ENCODE measurements at regions not wholly inside any gene's neighbourhood (a gene's known extent, or its start where the extent isn't known, plus 50 kb on each side); places are given as distances from the start of the nearest gene placed in this dataset.

DNA sequence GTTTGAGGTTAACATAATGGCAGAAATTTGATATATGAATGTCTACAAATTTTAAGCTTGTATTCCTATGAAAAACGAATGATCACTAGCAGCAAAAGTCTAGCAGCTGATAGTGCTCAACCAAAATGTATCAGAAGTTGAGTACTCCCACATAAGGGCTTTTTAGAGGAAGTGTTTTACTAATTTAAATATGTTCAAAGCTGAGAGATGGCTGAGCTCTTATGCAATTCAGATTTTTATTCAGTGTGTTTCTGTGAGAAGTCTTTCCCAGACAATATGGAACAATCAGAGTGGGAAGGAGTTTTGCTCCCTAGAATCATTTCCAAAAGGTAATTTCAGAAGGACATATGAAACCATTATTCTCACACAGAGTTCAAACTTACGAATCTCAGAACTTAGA is 327.0 kb downstream of the ZPLD1 start:
- no peaks in the 10 kb centered on the region for H3K79me2 ChIP-seq (ENCODE audit: insufficient read depth, low read length)
- no peak overlapping the region for H4K5ac ChIP-seq (ENCODE audit: insufficient read length, low read depth, low read length)
- no peaks in the 10 kb centered on the region for H3K9me3 ChIP-seq (ENCODE audit: control insufficient read depth, low read depth, low read length)
- no peak overlapping the region for H3K23ac ChIP-seq (ENCODE audit: insufficient read length, low read depth, low read length)
- no peak overlapping the region for H2BK5ac ChIP-seq (ENCODE audit: insufficient read length, low read length)
- no peaks in the 10 kb centered on the region for H3K23me2 ChIP-seq (ENCODE audit: insufficient read length, low read depth, low read length, poor library complexity, severe bottlenecking)
- H2BK120ac ChIP-seq (ENCODE audit: low read depth, low read length, poor library complexity, severe bottlenecking): no peak overlapping the region
- TF ChIP-seq, protein P1, sequence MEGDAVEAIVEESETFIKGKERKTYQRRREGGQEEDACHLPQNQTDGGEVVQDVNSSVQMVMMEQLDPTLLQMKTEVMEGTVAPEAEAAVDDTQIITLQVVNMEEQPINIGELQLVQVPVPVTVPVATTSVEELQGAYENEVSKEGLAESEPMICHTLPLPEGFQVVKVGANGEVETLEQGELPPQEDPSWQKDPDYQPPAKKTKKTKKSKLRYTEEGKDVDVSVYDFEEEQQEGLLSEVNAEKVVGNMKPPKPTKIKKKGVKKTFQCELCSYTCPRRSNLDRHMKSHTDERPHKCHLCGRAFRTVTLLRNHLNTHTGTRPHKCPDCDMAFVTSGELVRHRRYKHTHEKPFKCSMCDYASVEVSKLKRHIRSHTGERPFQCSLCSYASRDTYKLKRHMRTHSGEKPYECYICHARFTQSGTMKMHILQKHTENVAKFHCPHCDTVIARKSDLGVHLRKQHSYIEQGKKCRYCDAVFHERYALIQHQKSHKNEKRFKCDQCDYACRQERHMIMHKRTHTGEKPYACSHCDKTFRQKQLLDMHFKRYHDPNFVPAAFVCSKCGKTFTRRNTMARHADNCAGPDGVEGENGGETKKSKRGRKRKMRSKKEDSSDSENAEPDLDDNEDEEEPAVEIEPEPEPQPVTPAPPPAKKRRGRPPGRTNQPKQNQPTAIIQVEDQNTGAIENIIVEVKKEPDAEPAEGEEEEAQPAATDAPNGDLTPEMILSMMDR (conservative IDR thresholded peaks at IDR 0.05): no peak
- no peak overlapping the region for H4K91ac ChIP-seq (ENCODE audit: insufficient read length, low read depth, low read length)
- H2BK15ac ChIP-seq (ENCODE audit: low read depth, low read length): no peak overlapping the region
- H3T11ph ChIP-seq (ENCODE audit: low read length): no peak overlapping the region
- H4K8ac ChIP-seq (replicated peaks; ENCODE audit: insufficient read length, low read depth, low read length): no peak overlapping the region
- H3K4me2 ChIP-seq (ENCODE audit: insufficient read depth, insufficient read length, low read length): no peak overlapping the region
- H3K18ac ChIP-seq (ENCODE audit: insufficient read length, low read depth, low read length): no peak overlapping the region
- Mint-ChIP-seq H3K27ac (no peak overlapping the region), H3K36me3 (ENCODE audit: insufficient read depth in 1 of 3, low read depth in 3 of 3) (no peaks in the 10 kb centered on the region), H3K27me3 (ENCODE audit: low read depth) (no peaks in the 10 kb centered on the region), H3K4me3 (no peak overlapping the region), H3K4me1 (peaks cover 0 to 5% of the 10 kb centered on the region in 2 experiments; a peak in 1 of 4 replicates), H3K9me3 (no peaks in the 10 kb centered on the region)
- H2BK12ac ChIP-seq (ENCODE audit: insufficient read length, low read depth, low read length): no peak overlapping the region
- no peak overlapping the region for H2AK5ac ChIP-seq (ENCODE audit: insufficient read length, low read length)
- H3K27me3 ChIP-seq (ENCODE audit: insufficient read depth, low read length): no peaks in the 10 kb centered on the region
- DNase-seq: no peak
- no peaks in the 10 kb centered on the region for H4K20me1 ChIP-seq (ENCODE audit: control insufficient read depth, insufficient read depth, insufficient read length)
- H2AFZ ChIP-seq (ENCODE audit: low read length): no peak overlapping the region
- no peak overlapping the region for H3K14ac ChIP-seq (ENCODE audit: insufficient read depth, low read length)
- no peaks in the 10 kb centered on the region for H3K79me1 ChIP-seq (ENCODE audit: insufficient read depth, low read depth, low read length, poor library complexity, severe bottlenecking)
- H3K27ac ChIP-seq (ENCODE audit: insufficient read length, low read depth, low read length): no peak overlapping the region
- no peak overlapping the region for H3K56ac ChIP-seq (ENCODE audit: insufficient read length, low read depth, low read length)
- no peak overlapping the region for H2BK20ac ChIP-seq (ENCODE audit: low read depth, low read length, poor library complexity, severe bottlenecking)
- H3K4me1 ChIP-seq (ENCODE audit: insufficient read depth, low read length): no peaks in the 10 kb centered on the region
- no peak overlapping the region for H3K4ac ChIP-seq (ENCODE audit: low read depth, low read length)
- WGBS (ENCODE audit: extremely low coverage, insufficient read length, low lambda C conversion rate): no CpG with 5 or more reads among the region's 2 CpGs
- no peak overlapping the region for H3K9ac ChIP-seq (ENCODE audit: extremely low read depth, insufficient read length, low read length)
